ENCODE measurements at regions not wholly inside any gene's neighbourhood (a gene's known extent, or its start where the extent isn't known, plus 50 kb on each side); places are given as distances from the start of the nearest gene placed in this dataset.

GRCh38 chr11:87753143-87753542, 422.1 kb downstream of the RAB38 start:
- TF ChIP-seq ZNF274 (IDR thresholded peaks at IDR 0.05; ENCODE audit: low read depth, low read length), result no peak
- TF ChIP-seq SUZ12 (IDR thresholded peaks at IDR 0.05; ENCODE audit: extremely low read depth, insufficient read depth, insufficient read length), result no peak
- no peak for TF ChIP-seq YY1 (IDR thresholded peaks at IDR 0.05; ENCODE audit: insufficient read depth, insufficient read length)
